GM12878 (cell line): ENCODE measurements at regions not wholly inside any gene's neighbourhood (a gene's known extent, or its start where the extent isn't known, plus 50 kb on each side); places are given as distances from the start of the nearest gene placed in this dataset.

Source experiments
- ATAC-seq: fragments of 200-7000 bp; cut with Tn5 transposase; 3 replicates; pipeline ENCODE4 v1.9.1; 2020; ENCODE audit warnings: mild to moderate bottlenecking, moderate library complexity
- BruUV-seq: library from RNA; stranded (reverse); fragments of 400-500 nt; replicated peaks from 2 replicates; lab custom pipeline; 2021; lab: Mats Ljungman, UMichigan
- CTCF ChIA-PET: fragments of 300-600 bp; sonication (Branson Sonifier 250); formaldehyde crosslinking; extraction: SDS; loops from one replicate; lab custom pipeline; 2021; ENCODE audit warnings: inconsistent platforms; lab: Yijun Ruan, JAX
- POLR2A ChIA-PET: fragments of 350-600 bp; formaldehyde crosslinking; extraction: SDS; loops from one replicate; lab custom pipeline; 2021; ENCODE audit warnings: inconsistent platforms; lab: Charles Lee
- RAD21 ChIA-PET: fragments of 300-600 bp; sonication (Branson Sonifier 250); formaldehyde crosslinking; loops from one replicate; lab custom pipeline; 2023; ENCODE audit warnings: antibody characterized with exemption; ENCODE audit not compliant: unreplicated experiment; lab: Charles Lee
- SMC1A ChIA-PET: fragments of 300-600 bp; sonication (Branson Sonifier 250); formaldehyde crosslinking; loops from one replicate; lab custom pipeline; 2023; ENCODE audit not compliant: unreplicated experiment, uncharacterized antibody; lab: Charles Lee
- DNase-seq: peaks from one replicate; pipeline ENCODE4 v3.0.0-alpha.2; 2011; ENCODE audit warnings: low read depth, low spot score
- FAIRE-seq: peaks from 3 replicates; lab custom pipeline; 2011; peaks lifted over from hg19 to GRCh38; lab: Jason Lieb, UNC
- H2AFZ ChIP-seq: 2 replicates; pipeline ENCODE4 v1.6.0; 2011; ENCODE audit warnings: low read depth, low read length, control low read depth; ENCODE audit not compliant: control insufficient read depth
- H3K27ac ChIP-seq: 2 replicates; pipeline ENCODE4 v1.5.1; 2011; ENCODE audit warnings: control low read depth; ENCODE audit not compliant: control insufficient read depth, insufficient read depth
- H3K27me3 ChIP-seq, 2 experiments: replicated peaks in 1 of 2; 2 replicates each; pipeline versions ENCODE4 v1.6.0 to v1.6.1; 2011; ENCODE audit warnings: low read length in 1 of 2; ENCODE audit not compliant: control insufficient read depth in 2 of 2, insufficient read depth in 2 of 2
- H3K36me3 ChIP-seq, 2 experiments: 2 replicates each; pipeline ENCODE4 v1.5.1; 2011; ENCODE audit warnings: low read length in 1 of 2; ENCODE audit not compliant: control insufficient read depth in 2 of 2, insufficient read depth in 2 of 2
- H3K4me1 ChIP-seq: 2 replicates; pipeline ENCODE4 v1.6.1; 2011; ENCODE audit warnings: mild to moderate bottlenecking, low read length, moderate library complexity, mixed read lengths; ENCODE audit not compliant: control insufficient read depth, insufficient read depth
- H3K4me2 ChIP-seq: 2 replicates; pipeline ENCODE4 v1.6.0; 2011; ENCODE audit warnings: control low read depth; ENCODE audit not compliant: control insufficient read depth, insufficient read depth
- H3K4me3 ChIP-seq: fragments of 200-600 bp; sonication (generic); 2 replicates; pipeline ENCODE4 v1.5.1; 2016
- H3K79me2 ChIP-seq: 2 replicates; pipeline ENCODE4 v1.6.0; 2011; ENCODE audit warnings: low read length; ENCODE audit not compliant: control insufficient read depth, insufficient read depth
- H3K9ac ChIP-seq: 2 replicates; pipeline ENCODE4 v1.8.0; 2011; ENCODE audit warnings: low read length, control low read depth, mixed read lengths; ENCODE audit not compliant: control insufficient read depth, insufficient read depth
- H3K9me3 ChIP-seq: replicated peaks from 3 replicates; pipeline ENCODE4 v1.5.1; 2011; ENCODE audit warnings: mild to moderate bottlenecking, low read length; ENCODE audit not compliant: control insufficient read depth, insufficient read depth
- H4K20me1 ChIP-seq: 2 replicates; pipeline ENCODE4 v1.6.0; 2011; ENCODE audit not compliant: control insufficient read depth, insufficient read depth
- CREM ChIP-seq: IDR thresholded peaks from 2 replicates; pipeline ENCODE4 v1.6.1; 2014; ENCODE audit warnings: antibody characterized with exemption, low read depth
- EP300 ChIP-seq, 2 experiments: fragments of 150-350 bp in 1 of 2; IDR thresholded peaks; 2 replicates each; pipeline ENCODE4 v1.6.1; 2011 to 2012; ENCODE audit warnings: low read depth in 2 of 2, low read length in 2 of 2, borderline replicate concordance in 1 of 2, improper control_type of control experiment in 1 of 2, inconsistent platforms in 1 of 2; ENCODE audit not compliant: control insufficient read depth in 1 of 2
- ETV6 ChIP-seq, 2 experiments: fragments of 450-650 bp in 1 of 2; IDR thresholded peaks in 1 of 2; conservative IDR thresholded peaks in 1 of 2; 2 replicates each; pipeline ENCODE4 v1.6.1; 2014; ENCODE audit warnings: antibody characterized with exemption in 1 of 2, borderline replicate concordance in 1 of 2, low read depth in 1 of 2, mild to moderate bottlenecking in 1 of 2, moderate library complexity in 1 of 2
- GABPA ChIP-seq: IDR thresholded peaks from 2 replicates; pipeline ENCODE4 v1.6.1; 2014; ENCODE audit warnings: antibody characterized with exemption, low read depth, mild to moderate bottlenecking, inconsistent platforms
- GATAD2B ChIP-seq: fragments of 450-650 bp; conservative IDR thresholded peaks from 2 replicates; pipeline ENCODE4 v1.6.1; 2017; ENCODE audit warnings: low read depth, mild to moderate bottlenecking, moderate library complexity
- IKZF2 ChIP-seq, 2 experiments: fragments of 450-650 bp; IDR thresholded peaks; 2 replicates each; pipeline ENCODE4 v1.6.1; 2017; ENCODE audit warnings: mild to moderate bottlenecking in 2 of 2, moderate library complexity in 2 of 2
- KDM1A ChIP-seq: fragments of 200-600 bp; sonication (generic); IDR thresholded peaks from 2 replicates; pipeline ENCODE4 v1.6.1; 2016; ENCODE audit warnings: borderline replicate concordance
- KLF5 ChIP-seq: fragments of 450-650 bp; IDR thresholded peaks from 2 replicates; pipeline ENCODE4 v1.6.1; 2014; ENCODE audit warnings: mild to moderate bottlenecking; ENCODE audit not compliant: partially characterized antibody
- MAX ChIP-seq: IDR thresholded peaks from 2 replicates; pipeline ENCODE4 v1.6.1; 2012; ENCODE audit warnings: low read depth, low read length, improper control_type of control experiment
- NBN ChIP-seq: fragments of 450-650 bp; IDR thresholded peaks from 2 replicates; pipeline ENCODE4 v1.6.1; 2016
- NFYA ChIP-seq: IDR thresholded peaks from 2 replicates; pipeline ENCODE4 v1.6.1; 2011; ENCODE audit warnings: low read depth, mild to moderate bottlenecking, low read length, improper control_type of control experiment, borderline replicate concordance
- PAX8 ChIP-seq: fragments of 450-650 bp; IDR thresholded peaks from 2 replicates; pipeline ENCODE4 v1.6.1; 2017; ENCODE audit warnings: mild to moderate bottlenecking, moderate library complexity
- RB1 ChIP-seq: fragments of 450-650 bp; formaldehyde crosslinking; IDR thresholded peaks from 2 replicates; pipeline ENCODE4 v1.6.1; 2017; ENCODE audit warnings: mild to moderate bottlenecking, borderline replicate concordance
- RCOR1 ChIP-seq: conservative IDR thresholded peaks from 2 replicates; pipeline ENCODE4 v1.6.1; 2012; ENCODE audit warnings: low read depth, low read length, improper control_type of control experiment
- SREBF2 ChIP-seq: IDR thresholded peaks from 2 replicates; pipeline ENCODE4 v1.6.1; 2012; ENCODE audit warnings: mild to moderate bottlenecking, low read length
- TARDBP ChIP-seq: IDR thresholded peaks from 2 replicates; pipeline ENCODE4 v1.6.1; 2016; ENCODE audit warnings: borderline replicate concordance
- ZNF207 ChIP-seq: fragments of 450-650 bp; IDR thresholded peaks from 2 replicates; pipeline ENCODE4 v1.6.1; 2014; ENCODE audit warnings: antibody characterized with exemption, mild to moderate bottlenecking, borderline replicate concordance
- ZNF274 ChIP-seq: IDR thresholded peaks from one replicate; pipeline ENCODE4 v1.8.0; 2011; ENCODE audit not compliant: insufficient read length, insufficient read depth
- WGBS: methylation state at CpG from one replicate; pipeline ENCODE4 v1.1.6; 2016; ENCODE audit warnings: low lambda C conversion rate; ENCODE audit not compliant: insufficient replicate concordance, insufficient coverage; ENCODE audit errors: missing lambda C conversion rate; 5-methylcytosine and 5-hydroxymethylcytosine counted together
- in situ Hi-C: fragments of 300-500 bp; cut with MboI; formaldehyde crosslinking; loops from 9 replicates; pipeline ENCODE4 v1.14.3; 2018; ENCODE audit warnings: mixed read lengths
- intact Hi-C: fragments of 100-400 bp; cut with micrococcal nuclease; formaldehyde crosslinking; loops from one replicate; pipeline ENCODE4 v1.14.2; 2022; ENCODE audit not compliant: unreplicated experiment

GRCh38 chr4:185865901-185866328, 53.9 kb upstream of the SORBS2 start:
- BruUV-seq = no TSS peak
- H3K9ac ChIP-seq = no peak overlapping the region
- SMC1A ChIA-PET = no interaction called here
- H3K27ac ChIP-seq = no peak overlapping the region
- H3K79me2 ChIP-seq = no peaks in the 10 kb centered on the region
- H3K4me2 ChIP-seq = no peak overlapping the region
- CTCF ChIA-PET = no interaction called here
- H3K9me3 ChIP-seq = no peaks in the 10 kb centered on the region
- no peaks in the 10 kb centered on the region; a peak in 2 of 4 replicates for H3K27me3 ChIP-seq
- H3K4me1 ChIP-seq = no peaks in the 10 kb centered on the region
- no peaks in the 10 kb centered on the region for H3K36me3 ChIP-seq
- RAD21 ChIA-PET = no interaction called here
- TF ChIP-seq MAX (no peak), PAX8 (no peak), RB1 (no peak), NBN (no peak), TARDBP (no peak), CREM (no peak), ETV6 (conservative IDR thresholded peaks at IDR 0.05 in 1 of 2, IDR thresholded peaks at IDR 0.05 in 1 of 2; ENCODE audit: borderline replicate concordance in 1 of 2, low read depth in 1 of 2) (no peak), KLF5 (no peak), NFYA (no peak), GATAD2B (no peak), RCOR1 (no peak), EP300 (IDR thresholded peaks at IDR 0.05; ENCODE audit: borderline replicate concordance in 1 of 2, control insufficient read depth in 1 of 2, low read depth in 2 of 2, low read length in 2 of 2) (no peak), ZNF274 (no peak), IKZF2 (IDR thresholded peaks at IDR 0.05) (no peak), ZNF207 (no peak), SREBF2 (no peak), KDM1A (no peak), GABPA (no peak)
- H2AFZ ChIP-seq = no peak overlapping the region
- no peaks in the 10 kb centered on the region for H4K20me1 ChIP-seq
- no peak for FAIRE-seq
- WGBS = 42% methylated on average over 4 of the region's 4 CpGs
- ATAC-seq = no peak
- POLR2A ChIA-PET = no interaction called here
- in situ Hi-C loops = no loop called here
- intact Hi-C loops = no loop called here
- H3K4me3 ChIP-seq = no peak overlapping the region
- no peak for DNase-seq
